ENCODE measurements at regions not wholly inside any gene's neighbourhood (a gene's known extent, or its start where the extent isn't known, plus 50 kb on each side); places are given as distances from the start of the nearest gene placed in this dataset.

DNA sequence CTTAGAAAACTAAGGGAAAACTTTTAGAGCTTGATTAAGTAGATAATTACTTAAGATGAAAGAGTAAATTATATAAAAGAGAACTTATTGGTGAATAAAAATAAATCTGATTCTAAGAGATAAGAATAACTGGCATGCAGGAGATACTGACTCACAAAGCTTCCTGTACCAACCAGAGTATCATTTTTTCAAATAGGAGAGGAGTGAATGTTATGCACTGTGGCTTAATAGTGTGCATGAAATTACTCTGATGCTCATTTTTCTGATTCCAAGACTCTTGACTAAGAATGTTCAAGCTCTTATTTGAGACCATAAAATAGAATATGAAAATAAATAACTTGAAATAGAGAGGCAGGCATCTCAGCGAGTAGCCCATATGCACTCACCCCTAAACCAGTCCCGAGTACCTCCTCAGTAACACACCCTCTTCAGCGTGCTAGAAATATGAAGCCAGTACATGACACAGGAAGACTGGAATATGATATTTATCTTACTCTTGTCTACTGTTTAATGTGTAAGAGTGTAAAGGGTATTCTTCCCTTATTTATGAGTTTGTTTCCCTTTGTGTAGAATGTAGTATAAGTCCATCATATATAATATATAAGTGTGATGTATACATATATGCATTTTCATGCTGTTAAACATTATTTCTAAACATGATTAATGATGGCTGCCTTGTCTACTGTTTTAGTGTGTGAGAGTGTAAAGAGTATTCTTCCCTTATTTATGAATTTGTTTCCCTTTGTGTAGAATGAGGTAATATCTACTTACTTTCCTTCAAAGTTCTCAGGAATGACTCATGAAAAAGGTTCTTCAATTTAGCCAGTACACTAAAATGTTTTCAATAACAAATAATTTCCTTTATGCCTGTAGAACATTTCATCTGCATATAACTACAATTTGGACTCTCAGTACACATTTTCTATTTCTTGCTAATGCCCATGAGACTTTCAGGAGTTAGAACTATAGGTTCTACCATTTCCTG lies 99.2 kb upstream of the PALMD start:
- ChIA-PET CTCF (interaction anchor here (1.5 kb wide), 1 partner anchor 20 kb away, joined by 3 read pairs; no protein-coding TSS in a partner anchor), POLR2A (no interaction called here)
- no peaks in the 10 kb centered on the region for H3K9me3 Mint-ChIP-seq
- ATAC-seq: no peak
- H3K36me3 Mint-ChIP-seq: no peaks in the 10 kb centered on the region
- no peaks in the 10 kb centered on the region; the same call in 1 of the 2 replicates for H3K4me1 Mint-ChIP-seq
- no peak overlapping the region for H3K4me3 Mint-ChIP-seq
- H3K27ac Mint-ChIP-seq: no peak overlapping the region
- no peaks in the 10 kb centered on the region for H3K27me3 Mint-ChIP-seq (ENCODE audit: low read depth)
- no peak for DNase-seq (ENCODE audit: low spot score)
- TF ChIP-seq, protein P1, sequence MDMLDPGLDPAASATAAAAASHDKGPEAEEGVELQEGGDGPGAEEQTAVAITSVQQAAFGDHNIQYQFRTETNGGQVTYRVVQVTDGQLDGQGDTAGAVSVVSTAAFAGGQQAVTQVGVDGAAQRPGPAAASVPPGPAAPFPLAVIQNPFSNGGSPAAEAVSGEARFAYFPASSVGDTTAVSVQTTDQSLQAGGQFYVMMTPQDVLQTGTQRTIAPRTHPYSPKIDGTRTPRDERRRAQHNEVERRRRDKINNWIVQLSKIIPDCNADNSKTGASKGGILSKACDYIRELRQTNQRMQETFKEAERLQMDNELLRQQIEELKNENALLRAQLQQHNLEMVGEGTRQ (CRISPR knock-in tag; IDR thresholded peaks at IDR 0.05): no peak
- TF ChIP-seq, protein P2, sequence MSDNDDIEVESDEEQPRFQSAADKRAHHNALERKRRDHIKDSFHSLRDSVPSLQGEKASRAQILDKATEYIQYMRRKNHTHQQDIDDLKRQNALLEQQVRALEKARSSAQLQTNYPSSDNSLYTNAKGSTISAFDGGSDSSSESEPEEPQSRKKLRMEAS (CRISPR knock-in tag; IDR thresholded peaks at IDR 0.05): no peak
- TF ChIP-seq, protein P3, sequence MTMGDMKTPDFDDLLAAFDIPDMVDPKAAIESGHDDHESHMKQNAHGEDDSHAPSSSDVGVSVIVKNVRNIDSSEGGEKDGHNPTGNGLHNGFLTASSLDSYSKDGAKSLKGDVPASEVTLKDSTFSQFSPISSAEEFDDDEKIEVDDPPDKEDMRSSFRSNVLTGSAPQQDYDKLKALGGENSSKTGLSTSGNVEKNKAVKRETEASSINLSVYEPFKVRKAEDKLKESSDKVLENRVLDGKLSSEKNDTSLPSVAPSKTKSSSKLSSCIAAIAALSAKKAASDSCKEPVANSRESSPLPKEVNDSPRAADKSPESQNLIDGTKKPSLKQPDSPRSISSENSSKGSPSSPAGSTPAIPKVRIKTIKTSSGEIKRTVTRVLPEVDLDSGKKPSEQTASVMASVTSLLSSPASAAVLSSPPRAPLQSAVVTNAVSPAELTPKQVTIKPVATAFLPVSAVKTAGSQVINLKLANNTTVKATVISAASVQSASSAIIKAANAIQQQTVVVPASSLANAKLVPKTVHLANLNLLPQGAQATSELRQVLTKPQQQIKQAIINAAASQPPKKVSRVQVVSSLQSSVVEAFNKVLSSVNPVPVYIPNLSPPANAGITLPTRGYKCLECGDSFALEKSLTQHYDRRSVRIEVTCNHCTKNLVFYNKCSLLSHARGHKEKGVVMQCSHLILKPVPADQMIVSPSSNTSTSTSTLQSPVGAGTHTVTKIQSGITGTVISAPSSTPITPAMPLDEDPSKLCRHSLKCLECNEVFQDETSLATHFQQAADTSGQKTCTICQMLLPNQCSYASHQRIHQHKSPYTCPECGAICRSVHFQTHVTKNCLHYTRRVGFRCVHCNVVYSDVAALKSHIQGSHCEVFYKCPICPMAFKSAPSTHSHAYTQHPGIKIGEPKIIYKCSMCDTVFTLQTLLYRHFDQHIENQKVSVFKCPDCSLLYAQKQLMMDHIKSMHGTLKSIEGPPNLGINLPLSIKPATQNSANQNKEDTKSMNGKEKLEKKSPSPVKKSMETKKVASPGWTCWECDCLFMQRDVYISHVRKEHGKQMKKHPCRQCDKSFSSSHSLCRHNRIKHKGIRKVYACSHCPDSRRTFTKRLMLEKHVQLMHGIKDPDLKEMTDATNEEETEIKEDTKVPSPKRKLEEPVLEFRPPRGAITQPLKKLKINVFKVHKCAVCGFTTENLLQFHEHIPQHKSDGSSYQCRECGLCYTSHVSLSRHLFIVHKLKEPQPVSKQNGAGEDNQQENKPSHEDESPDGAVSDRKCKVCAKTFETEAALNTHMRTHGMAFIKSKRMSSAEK (CRISPR knock-in tag; IDR thresholded peaks at IDR 0.05; ENCODE audit: borderline replicate concordance): no peak
- TF ChIP-seq MXD4 (CRISPR knock-in tag; IDR thresholded peaks at IDR 0.05; ENCODE audit: borderline replicate concordance) (no peak), SMAD4 (CRISPR knock-in tag; IDR thresholded peaks at IDR 0.05) (no peak), ZNF121 (CRISPR knock-in tag; IDR thresholded peaks at IDR 0.05) (no peak), CBFB (CRISPR knock-in tag; IDR thresholded peaks at IDR 0.05; ENCODE audit: low read depth) (no peak), ZNF232 (CRISPR knock-in tag; IDR thresholded peaks at IDR 0.05) (no peak), FOXP1 (CRISPR knock-in tag; IDR thresholded peaks at IDR 0.05; ENCODE audit: borderline replicate concordance) (no peak), ESRRA (CRISPR knock-in tag; IDR thresholded peaks at IDR 0.05; ENCODE audit: borderline replicate concordance) (no peak), ZNF263 (CRISPR knock-in tag; IDR thresholded peaks at IDR 0.05; ENCODE audit: low read depth) (no peak), NR1H2 (CRISPR knock-in tag; IDR thresholded peaks at IDR 0.05) (no peak)
- TF ChIP-seq, protein P4, sequence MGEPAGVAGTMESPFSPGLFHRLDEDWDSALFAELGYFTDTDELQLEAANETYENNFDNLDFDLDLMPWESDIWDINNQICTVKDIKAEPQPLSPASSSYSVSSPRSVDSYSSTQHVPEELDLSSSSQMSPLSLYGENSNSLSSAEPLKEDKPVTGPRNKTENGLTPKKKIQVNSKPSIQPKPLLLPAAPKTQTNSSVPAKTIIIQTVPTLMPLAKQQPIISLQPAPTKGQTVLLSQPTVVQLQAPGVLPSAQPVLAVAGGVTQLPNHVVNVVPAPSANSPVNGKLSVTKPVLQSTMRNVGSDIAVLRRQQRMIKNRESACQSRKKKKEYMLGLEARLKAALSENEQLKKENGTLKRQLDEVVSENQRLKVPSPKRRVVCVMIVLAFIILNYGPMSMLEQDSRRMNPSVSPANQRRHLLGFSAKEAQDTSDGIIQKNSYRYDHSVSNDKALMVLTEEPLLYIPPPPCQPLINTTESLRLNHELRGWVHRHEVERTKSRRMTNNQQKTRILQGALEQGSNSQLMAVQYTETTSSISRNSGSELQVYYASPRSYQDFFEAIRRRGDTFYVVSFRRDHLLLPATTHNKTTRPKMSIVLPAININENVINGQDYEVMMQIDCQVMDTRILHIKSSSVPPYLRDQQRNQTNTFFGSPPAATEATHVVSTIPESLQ (CRISPR knock-in tag; IDR thresholded peaks at IDR 0.05): no peak
- TF ChIP-seq, protein P5, sequence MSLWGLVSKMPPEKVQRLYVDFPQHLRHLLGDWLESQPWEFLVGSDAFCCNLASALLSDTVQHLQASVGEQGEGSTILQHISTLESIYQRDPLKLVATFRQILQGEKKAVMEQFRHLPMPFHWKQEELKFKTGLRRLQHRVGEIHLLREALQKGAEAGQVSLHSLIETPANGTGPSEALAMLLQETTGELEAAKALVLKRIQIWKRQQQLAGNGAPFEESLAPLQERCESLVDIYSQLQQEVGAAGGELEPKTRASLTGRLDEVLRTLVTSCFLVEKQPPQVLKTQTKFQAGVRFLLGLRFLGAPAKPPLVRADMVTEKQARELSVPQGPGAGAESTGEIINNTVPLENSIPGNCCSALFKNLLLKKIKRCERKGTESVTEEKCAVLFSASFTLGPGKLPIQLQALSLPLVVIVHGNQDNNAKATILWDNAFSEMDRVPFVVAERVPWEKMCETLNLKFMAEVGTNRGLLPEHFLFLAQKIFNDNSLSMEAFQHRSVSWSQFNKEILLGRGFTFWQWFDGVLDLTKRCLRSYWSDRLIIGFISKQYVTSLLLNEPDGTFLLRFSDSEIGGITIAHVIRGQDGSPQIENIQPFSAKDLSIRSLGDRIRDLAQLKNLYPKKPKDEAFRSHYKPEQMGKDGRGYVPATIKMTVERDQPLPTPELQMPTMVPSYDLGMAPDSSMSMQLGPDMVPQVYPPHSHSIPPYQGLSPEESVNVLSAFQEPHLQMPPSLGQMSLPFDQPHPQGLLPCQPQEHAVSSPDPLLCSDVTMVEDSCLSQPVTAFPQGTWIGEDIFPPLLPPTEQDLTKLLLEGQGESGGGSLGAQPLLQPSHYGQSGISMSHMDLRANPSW (CRISPR knock-in tag; conservative IDR thresholded peaks at IDR 0.05; ENCODE audit: low read depth): no peak
- TF ChIP-seq, protein P6, sequence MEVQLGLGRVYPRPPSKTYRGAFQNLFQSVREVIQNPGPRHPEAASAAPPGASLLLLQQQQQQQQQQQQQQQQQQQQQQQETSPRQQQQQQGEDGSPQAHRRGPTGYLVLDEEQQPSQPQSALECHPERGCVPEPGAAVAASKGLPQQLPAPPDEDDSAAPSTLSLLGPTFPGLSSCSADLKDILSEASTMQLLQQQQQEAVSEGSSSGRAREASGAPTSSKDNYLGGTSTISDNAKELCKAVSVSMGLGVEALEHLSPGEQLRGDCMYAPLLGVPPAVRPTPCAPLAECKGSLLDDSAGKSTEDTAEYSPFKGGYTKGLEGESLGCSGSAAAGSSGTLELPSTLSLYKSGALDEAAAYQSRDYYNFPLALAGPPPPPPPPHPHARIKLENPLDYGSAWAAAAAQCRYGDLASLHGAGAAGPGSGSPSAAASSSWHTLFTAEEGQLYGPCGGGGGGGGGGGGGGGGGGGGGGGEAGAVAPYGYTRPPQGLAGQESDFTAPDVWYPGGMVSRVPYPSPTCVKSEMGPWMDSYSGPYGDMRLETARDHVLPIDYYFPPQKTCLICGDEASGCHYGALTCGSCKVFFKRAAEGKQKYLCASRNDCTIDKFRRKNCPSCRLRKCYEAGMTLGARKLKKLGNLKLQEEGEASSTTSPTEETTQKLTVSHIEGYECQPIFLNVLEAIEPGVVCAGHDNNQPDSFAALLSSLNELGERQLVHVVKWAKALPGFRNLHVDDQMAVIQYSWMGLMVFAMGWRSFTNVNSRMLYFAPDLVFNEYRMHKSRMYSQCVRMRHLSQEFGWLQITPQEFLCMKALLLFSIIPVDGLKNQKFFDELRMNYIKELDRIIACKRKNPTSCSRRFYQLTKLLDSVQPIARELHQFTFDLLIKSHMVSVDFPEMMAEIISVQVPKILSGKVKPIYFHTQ (CRISPR knock-in tag; IDR thresholded peaks at IDR 0.05): no peak
- TF ChIP-seq, protein P7, sequence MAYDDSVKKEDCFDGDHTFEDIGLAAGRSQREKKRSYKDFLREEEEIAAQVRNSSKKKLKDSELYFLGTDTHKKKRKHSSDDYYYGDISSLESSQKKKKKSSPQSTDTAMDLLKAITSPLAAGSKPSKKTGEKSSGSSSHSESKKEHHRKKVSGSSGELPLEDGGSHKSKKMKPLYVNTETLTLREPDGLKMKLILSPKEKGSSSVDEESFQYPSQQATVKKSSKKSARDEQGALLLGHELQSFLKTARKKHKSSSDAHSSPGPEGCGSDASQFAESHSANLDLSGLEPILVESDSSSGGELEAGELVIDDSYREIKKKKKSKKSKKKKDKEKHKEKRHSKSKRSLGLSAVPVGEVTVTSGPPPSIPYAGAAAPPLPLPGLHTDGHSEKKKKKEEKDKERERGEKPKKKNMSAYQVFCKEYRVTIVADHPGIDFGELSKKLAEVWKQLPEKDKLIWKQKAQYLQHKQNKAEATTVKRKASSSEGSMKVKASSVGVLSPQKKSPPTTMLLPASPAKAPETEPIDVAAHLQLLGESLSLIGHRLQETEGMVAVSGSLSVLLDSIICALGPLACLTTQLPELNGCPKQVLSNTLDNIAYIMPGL (CRISPR knock-in tag; IDR thresholded peaks at IDR 0.05): no peak
- TF ChIP-seq, protein P8, sequence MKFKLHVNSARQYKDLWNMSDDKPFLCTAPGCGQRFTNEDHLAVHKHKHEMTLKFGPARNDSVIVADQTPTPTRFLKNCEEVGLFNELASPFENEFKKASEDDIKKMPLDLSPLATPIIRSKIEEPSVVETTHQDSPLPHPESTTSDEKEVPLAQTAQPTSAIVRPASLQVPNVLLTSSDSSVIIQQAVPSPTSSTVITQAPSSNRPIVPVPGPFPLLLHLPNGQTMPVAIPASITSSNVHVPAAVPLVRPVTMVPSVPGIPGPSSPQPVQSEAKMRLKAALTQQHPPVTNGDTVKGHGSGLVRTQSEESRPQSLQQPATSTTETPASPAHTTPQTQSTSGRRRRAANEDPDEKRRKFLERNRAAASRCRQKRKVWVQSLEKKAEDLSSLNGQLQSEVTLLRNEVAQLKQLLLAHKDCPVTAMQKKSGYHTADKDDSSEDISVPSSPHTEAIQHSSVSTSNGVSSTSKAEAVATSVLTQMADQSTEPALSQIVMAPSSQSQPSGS (CRISPR knock-in tag; IDR thresholded peaks at IDR 0.05; ENCODE audit: borderline replicate concordance, low read depth): no peak
- TF ChIP-seq, protein P9, sequence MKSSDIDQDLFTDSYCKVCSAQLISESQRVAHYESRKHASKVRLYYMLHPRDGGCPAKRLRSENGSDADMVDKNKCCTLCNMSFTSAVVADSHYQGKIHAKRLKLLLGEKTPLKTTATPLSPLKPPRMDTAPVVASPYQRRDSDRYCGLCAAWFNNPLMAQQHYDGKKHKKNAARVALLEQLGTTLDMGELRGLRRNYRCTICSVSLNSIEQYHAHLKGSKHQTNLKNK (CRISPR knock-in tag; IDR thresholded peaks at IDR 0.05): no peak

Data from WTC11 (cell line).